Lower lobe of right lung (tissue), 2 donors: ENCODE measurements at regions not wholly inside any gene's neighbourhood (a gene's known extent, or its start where the extent isn't known, plus 50 kb on each side); places are given as distances from the start of the nearest gene placed in this dataset.
A peak's percentile ranks its signal among the peaks of the same experiment; 100 is the strongest.

Experiments
- ATAC-seq, 2 donors: fragments of 200-7000 bp; cut with Tn5 transposase; one replicate each; pipeline ENCODE4 v1.9.1; 2020 to 2022; ENCODE audit warnings: mild to moderate bottlenecking in 2 of 2, moderate library complexity in 2 of 2
- DNase-seq: peaks from one replicate; pipeline ENCODE4 v3.0.0-alpha.2; 2020
- H3K27ac ChIP-seq: fragments of 200-600 bp; one replicate; pipeline ENCODE4 v1.8.0; 2022
- H3K27me3 ChIP-seq: fragments of 200-600 bp; one replicate; pipeline ENCODE4 v1.8.0; 2022; ENCODE audit warnings: low read depth
- H3K36me3 ChIP-seq: fragments of 200-600 bp; one replicate; pipeline ENCODE4 v1.8.0; 2022; ENCODE audit warnings: mild to moderate bottlenecking
- H3K4me1 ChIP-seq: fragments of 200-600 bp; one replicate; pipeline ENCODE4 v1.8.0; 2022
- H3K4me3 ChIP-seq: fragments of 200-600 bp; one replicate; pipeline ENCODE4 v1.8.0; 2022; ENCODE audit warnings: mild to moderate bottlenecking
- H3K9me3 ChIP-seq: fragments of 200-600 bp; one replicate; pipeline ENCODE4 v1.8.0; 2022
- intact Hi-C: fragments of 100-400 bp; cut with DNase I; formaldehyde crosslinking; loops from one replicate; pipeline ENCODE4 v1.11.0; 2022
- TF ChIP-seq, protein P1 (sequence below): fragments of 200-600 bp; IDR thresholded peaks from one replicate; pipeline ENCODE4 v1.8.0; 2022; ENCODE audit warnings: antibody characterized with exemption, mild to moderate bottlenecking
- donor health status: DM: no; HTN: yes; CAD: no; lungs with severe emphysema.

- H3K27ac ChIP-seq = no peak overlapping the region
- TF ChIP-seq, protein P1, sequence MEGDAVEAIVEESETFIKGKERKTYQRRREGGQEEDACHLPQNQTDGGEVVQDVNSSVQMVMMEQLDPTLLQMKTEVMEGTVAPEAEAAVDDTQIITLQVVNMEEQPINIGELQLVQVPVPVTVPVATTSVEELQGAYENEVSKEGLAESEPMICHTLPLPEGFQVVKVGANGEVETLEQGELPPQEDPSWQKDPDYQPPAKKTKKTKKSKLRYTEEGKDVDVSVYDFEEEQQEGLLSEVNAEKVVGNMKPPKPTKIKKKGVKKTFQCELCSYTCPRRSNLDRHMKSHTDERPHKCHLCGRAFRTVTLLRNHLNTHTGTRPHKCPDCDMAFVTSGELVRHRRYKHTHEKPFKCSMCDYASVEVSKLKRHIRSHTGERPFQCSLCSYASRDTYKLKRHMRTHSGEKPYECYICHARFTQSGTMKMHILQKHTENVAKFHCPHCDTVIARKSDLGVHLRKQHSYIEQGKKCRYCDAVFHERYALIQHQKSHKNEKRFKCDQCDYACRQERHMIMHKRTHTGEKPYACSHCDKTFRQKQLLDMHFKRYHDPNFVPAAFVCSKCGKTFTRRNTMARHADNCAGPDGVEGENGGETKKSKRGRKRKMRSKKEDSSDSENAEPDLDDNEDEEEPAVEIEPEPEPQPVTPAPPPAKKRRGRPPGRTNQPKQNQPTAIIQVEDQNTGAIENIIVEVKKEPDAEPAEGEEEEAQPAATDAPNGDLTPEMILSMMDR = no peak
- DNase-seq (peak; percentile 58), ATAC-seq (peak; percentile 48 to 64)
- H3K9me3 ChIP-seq = no peaks in the 10 kb centered on the region
- no peak overlapping the region for H3K4me3 ChIP-seq
- intact Hi-C loops = no loop called here
- H3K4me1 ChIP-seq = peaks cover 17% of the 10 kb centered on the region
- H3K27me3 ChIP-seq = no peaks in the 10 kb centered on the region
- no peaks in the 10 kb centered on the region for H3K36me3 ChIP-seq
Measured at GRCh38 chr2:160652236-160652635, 158.6 kb upstream of the RBMS1 start.

GRCh38 chr2:160657196-160657595, 163.6 kb upstream of the RBMS1 start:
- Histone ChIP-seq H3K4me3 (no peak overlapping the region), H3K9me3 (no peaks in the 10 kb centered on the region), H3K36me3 (no peaks in the 10 kb centered on the region), H3K27ac (no peak overlapping the region), H3K27me3 (no peaks in the 10 kb centered on the region), H3K4me1 (peaks cover 5% of the 10 kb centered on the region)
- intact Hi-C loops = no loop called here
- TF ChIP-seq, protein P1 = no peak
- ATAC-seq = no peak
- DNase-seq = no peak

DNA sequence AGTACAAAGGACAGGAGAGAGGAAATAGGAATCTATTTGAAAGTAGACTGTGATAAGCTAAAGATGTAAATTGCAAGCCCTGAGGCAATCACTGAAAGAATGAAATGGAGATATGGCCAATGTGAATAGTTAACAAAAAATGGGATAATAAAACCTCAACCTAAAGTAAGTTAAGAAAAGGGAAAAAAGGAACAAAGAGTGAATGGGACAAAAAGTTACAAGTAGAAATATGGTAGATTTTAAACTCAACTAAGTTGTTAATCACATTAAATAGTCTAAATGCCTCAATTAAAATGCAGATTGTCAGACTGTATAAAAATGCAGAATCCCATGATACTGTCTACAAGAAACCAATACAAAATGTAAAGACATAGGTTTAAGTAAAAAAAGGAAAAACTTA, 165.2 kb upstream of the RBMS1 start:
- no peaks in the 10 kb centered on the region for H3K36me3 ChIP-seq
- ATAC-seq = no peak
- intact Hi-C loops = no loop called here

DNA sequence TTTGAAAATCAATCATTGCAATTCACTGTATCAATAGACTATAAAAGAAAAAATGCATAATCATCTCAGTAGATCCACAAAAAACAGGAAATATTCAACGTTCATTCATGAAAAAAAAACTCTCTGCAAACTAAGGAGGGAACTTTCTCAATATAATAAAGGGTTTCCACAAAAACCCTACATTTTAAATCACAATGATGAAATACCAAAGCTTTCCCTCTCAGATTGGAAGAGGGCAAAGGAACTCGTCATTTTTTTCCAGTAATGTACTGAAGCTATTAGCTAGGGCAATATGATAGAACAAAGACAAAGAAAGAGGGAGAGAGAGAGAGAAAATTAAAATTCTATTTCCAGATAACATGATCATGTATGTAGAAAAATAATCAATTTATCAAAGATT, 167.1 kb upstream of the RBMS1 start:
- TF ChIP-seq, protein P1 = no peak
- intact Hi-C loops = no loop called here
- Histone ChIP-seq H3K27ac (no peak overlapping the region), H3K36me3 (no peaks in the 10 kb centered on the region), H3K9me3 (no peaks in the 10 kb centered on the region), H3K4me3 (no peak overlapping the region), H3K27me3 (no peaks in the 10 kb centered on the region), H3K4me1 (no peaks in the 10 kb centered on the region)
- DNase-seq (no peak), ATAC-seq (no peak)

More for the DNA sequence above, 165.2 kb upstream of the RBMS1 start:
- Histone ChIP-seq H3K4me1 (no peaks in the 10 kb centered on the region), H3K4me3 (no peak overlapping the region), H3K27me3 (no peaks in the 10 kb centered on the region), H3K27ac (no peak overlapping the region), H3K9me3 (no peaks in the 10 kb centered on the region)
- TF ChIP-seq, protein P1 = no peak
- DNase-seq = no peak

DNA sequence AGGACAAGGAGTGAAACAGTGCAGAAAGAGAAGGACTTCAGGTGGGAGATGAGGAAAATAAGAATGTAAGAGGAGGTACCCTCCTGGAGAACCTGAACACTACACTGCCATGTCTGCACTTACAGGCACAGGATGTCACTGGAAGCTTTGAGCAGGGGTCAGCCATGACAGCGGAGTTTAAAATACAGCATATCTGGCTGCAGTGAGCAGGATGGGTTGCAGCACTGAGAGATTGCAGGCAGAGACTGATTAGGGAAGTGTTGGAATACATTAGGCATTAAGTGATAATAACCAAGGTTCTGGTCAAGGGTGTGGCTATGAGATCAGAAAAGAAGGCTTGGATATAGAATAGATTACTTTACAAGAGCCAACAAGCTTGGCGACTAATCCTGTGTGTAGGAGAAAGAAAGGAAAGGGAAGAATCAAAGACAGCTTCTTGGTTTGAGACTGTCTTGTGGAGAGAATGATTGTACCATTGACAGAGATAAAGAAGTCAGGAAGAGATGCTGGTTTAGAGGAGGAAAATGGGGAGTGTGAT, 171.1 kb upstream of the RBMS1 start:
- H3K27me3 ChIP-seq = no peaks in the 10 kb centered on the region
- H3K4me3 ChIP-seq = no peak overlapping the region
- peaks cover 16% of the 10 kb centered on the region for H3K4me1 ChIP-seq
- H3K36me3 ChIP-seq = no peaks in the 10 kb centered on the region
- no peaks in the 10 kb centered on the region for H3K9me3 ChIP-seq
- ATAC-seq = no peak
- DNase-seq = no peak
- intact Hi-C loops = no loop called here
- TF ChIP-seq, protein P1 = no peak
- H3K27ac ChIP-seq = no peak overlapping the region
